Left renal pelvis (tissue), 4 donors: ENCODE measurements at regions not wholly inside any gene's neighbourhood (a gene's known extent, or its start where the extent isn't known, plus 50 kb on each side); places are given as distances from the start of the nearest gene placed in this dataset.
A peak's percentile ranks its signal among the peaks of the same experiment; 100 is the strongest.

ENCODE experiments used
- DNase-seq, 4 donors: peaks; one replicate each; pipeline ENCODE4 v3.0.0-alpha.2; 2013; ENCODE audit warnings: low read depth in 4 of 4, low spot score in 3 of 4

- DNase-seq, result no peak
Observed at GRCh38 chr11:82676483-82677094, 57.1 kb downstream of the FAM181B start.

DNA sequence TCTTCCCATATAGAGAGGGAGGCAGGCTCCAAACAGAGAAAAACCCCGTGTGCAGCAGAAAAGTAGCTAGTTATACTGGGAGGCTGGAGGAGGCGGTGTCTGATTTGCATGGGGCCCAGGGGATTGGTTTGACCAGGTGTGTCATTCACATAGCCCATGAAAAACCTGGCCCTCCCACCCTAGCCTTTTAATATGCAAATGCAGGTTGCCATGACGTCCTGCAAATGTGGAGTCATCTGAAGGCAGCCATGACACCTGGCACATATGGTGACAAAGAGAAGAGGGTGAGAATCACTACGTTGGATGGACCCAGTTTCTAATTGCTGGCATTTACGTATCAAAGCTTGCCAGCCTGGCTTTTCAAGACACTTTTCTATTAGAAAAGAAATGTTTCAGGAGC, 57.8 kb downstream of the FAM181B start:
- no peak for DNase-seq

GRCh38 chr11:82673631-82674030, 60.0 kb downstream of the FAM181B start:
- no peak for DNase-seq

DNA sequence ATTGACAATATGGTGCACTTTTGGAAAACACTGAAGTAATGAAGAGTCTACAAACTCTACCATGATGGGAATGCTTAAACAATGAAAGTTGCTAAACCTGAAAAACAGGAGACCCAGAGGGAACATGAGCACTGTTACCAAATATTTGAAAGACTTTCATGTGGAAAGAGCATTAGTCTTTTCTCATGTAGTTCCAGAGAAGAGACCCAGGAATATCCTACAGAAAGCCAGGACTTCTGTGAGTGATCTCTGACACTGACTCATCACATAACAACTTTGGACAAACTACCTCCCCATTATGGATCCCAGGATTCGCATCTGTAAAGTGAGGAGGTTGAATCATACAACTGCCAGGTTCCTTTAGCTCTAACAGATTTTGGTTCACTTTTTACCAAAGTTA, 62.2 kb downstream of the FAM181B start:
- DNase-seq, result no peak

GRCh38 chr11:82663535-82663934, 70.1 kb downstream of the FAM181B start:
- DNase-seq, result no peak

GRCh38 chr11:82653752-82654151, 79.9 kb downstream of the FAM181B start:
- DNase-seq, result no peak

GRCh38 chr11:82639251-82639650, 94.4 kb downstream of the FAM181B start:
- DNase-seq, result peak in 1 of 4 donors; percentile 10

DNA sequence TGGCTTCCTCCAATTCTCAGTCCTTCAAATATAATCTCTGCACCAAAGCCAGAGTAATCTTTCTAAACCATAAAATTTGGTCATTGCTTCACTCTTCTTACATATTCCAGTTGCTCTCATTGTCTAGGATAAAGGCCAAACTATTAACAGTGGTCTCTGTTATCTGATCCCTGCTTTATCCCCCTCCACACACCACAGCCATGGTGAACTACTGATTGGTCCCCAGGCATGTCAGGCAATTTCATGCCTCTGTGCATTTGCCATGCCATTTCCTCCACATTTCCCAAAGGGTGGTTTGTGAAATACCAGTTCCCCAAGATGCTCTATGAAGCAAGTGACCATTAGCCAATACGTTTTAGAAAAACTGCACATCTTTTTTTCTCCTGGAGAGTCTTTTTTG, 97.0 kb downstream of the FAM181B start:
- DNase-seq, result no peak

DNA sequence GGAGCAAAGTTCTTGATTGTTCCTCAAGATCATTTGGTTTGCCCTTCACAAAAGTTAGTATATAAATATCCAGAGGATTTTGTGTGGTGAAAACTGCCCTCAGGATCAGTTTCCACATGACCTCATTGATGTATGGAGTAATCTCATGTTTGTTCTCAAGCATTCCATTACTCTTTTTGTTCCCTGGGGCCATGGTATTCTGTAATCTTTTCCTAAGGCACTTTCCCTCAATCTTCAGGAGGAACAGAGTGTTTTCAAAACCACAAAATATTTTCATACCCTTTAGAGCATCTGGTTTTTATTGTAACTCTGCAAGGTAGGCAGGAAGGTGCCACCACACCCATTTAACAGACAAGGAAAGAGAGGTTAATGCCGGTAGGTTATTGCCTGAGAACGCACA, 99.6 kb downstream of the FAM181B start:
- no peak for DNase-seq

DNA sequence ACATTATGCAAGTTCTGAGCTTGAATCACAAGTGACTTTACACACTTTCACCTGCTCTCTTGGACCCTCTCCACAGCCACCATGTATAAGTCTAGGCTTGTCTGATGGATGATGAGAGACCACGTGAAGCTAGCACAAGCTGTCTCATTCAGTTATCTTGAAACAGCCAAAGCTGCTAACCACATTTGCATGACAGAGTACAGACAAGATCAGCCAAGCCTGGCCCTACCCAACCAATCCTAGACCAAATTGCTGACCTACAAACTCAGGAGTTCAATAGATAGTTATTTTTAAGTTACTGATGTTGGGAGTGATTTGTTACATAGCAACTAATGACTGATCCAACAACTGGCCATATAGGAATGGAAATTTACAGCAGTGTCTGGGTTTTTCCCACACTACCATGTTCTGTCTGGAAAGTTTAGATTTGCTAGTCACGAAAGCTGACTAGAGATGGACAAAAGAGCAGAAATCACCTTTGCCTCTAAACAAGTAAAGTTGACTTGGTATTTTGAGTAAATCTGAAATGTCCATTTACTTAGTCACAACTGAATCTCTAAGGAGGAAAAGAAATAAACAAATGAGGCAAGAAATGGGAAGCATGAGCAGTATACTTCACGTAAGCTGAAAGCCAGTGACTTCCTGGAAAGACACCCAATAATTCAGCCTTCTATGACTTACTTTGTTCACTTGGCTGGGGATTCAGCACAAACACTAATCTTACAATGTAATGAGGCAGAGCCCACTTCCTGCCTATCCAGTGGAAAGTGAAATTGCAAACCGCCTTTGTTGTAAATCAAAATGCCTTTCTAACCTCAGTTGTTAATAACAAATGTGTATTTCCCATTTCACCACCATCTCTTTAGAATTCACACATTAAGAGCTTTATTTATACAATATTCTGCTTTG, 101.7 kb downstream of the FAM181B start:
- peak in 2 of 4 donors; percentile 8 to 20 for DNase-seq

DNA sequence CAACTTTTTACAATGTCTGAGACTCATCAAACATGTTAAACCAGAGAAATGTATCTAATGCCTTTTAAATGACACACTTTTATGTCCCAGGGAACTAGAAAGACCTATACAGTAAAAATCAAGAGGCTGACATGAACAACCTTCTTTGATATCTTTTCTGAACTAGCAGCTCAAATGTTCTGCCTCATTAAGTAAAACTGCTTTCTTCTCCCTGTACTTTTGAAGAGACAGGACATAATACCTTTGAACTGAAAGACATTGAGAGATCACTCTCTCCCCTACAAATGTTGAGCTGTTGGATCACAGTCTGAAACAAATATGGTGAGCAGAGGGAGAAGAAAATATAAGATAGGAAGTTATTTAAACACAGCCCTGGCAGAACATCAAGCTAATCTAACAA, 123.0 kb downstream of the FAM181B start:
- no peak for DNase-seq

GRCh38 chr11:82606738-82607137, 126.9 kb downstream of the FAM181B start:
- DNase-seq, result no peak

- DNase-seq, result peak in 2 of 4 donors; percentile 22 to 33
Observed at GRCh38 chr11:82601711-82602110, 132.0 kb downstream of the FAM181B start.

DNA sequence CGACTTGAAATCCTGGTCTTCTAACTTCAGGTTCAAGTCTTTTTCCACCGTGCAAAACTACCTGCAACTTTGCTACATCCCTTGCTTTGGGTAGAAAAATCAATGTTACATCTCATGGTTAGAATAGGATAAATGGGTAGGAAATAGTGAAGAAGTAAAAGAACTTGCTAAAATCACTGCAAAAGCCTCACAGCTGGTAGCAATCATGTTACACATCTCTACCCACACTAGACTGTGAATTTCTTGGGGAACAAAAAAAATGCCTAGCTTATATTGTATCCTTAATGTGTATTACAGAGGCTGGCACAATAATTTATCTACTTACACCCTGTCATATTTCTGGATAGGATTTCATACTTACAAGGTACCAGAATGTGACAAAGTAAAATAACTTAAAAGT, 133.8 kb downstream of the FAM181B start:
- no peak for DNase-seq

DNA sequence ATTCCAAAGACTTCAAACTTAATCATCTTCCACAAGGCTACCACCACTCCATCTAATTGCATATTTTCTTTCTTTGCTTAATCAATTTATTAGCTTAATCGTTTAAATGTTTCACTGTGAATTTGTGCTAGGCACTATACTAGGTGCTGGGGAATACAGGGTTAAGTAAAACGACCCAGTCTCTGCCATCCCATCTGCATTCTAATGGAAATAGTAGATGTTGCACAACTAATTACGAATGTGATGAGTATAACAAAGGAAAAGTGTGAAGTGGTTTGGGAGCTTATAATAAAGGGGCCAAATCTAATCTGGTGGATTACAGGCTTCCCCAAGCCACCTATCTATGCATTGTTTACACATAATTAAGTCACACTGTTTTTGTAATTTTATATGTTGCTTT, 147.1 kb downstream of the FAM181B start:
- DNase-seq, result no peak

DNA sequence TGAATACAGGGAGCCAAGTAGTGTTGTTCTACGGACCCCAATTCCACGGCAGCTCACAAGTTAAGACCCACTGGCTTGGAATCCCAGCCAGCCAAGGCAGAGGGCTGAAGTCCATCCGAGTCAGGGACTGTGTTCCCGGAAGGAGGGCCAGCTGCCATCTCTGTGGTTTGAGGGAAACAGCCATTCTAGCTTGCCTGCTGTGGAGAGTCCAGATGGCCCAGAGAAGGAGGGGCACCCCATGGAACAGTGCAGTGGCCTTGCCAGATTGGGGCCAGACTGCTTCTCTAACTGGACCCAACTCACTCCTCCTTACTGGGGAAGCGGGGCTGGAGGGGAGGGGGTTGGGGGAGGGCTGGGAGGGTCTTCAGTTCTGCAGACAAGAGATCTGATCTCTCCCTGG, 156.4 kb downstream of the FAM181B start:
- DNase-seq, result no peak

DNA sequence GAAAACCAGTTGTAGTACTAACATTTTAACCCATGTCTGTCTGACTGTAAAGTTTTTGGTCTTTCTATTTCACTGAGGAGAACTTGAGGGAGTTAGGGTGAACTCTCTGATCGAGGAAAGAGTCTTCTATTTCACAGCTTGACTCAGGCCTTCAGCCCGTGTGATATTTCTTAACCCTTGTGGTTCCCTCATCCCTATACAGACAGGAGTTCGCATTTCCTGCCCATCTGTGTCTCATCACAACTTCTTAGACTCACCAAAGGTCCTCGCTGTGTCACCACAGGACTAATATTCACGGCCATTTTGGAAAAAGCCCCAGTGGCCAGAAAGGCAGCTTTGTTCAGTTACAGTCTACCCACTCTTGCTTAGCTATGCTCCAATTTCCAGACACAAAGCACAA, 172.8 kb downstream of the FAM181B start:
- no peak for DNase-seq

DNA sequence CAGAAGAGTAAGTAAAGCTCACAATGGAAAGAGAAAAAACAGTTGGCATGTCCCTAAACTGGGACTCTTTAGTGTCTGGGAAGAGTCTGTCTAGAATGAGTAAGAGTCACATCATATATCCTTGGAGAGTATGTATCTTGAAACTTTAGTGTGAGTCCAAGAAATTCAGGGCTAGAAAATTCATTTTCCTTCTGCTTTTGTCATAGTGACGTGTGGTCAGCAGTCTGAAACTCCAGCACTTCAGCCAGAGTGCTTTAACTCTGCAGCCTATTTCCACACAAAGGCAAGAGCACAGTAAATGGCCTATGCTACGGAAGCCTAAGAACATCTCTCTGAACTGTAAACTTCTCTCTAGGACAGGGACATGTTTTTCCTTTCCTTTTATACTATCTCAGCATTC, 174.1 kb downstream of the FAM181B start:
- no peak for DNase-seq

- DNase-seq, result no peak
Observed at GRCh38 chr11:82557274-82557673, 176.4 kb downstream of the FAM181B start.

GRCh38 chr11:82556210-82556609, 177.5 kb downstream of the FAM181B start:
- no peak for DNase-seq

- DNase-seq, result no peak
Observed at GRCh38 chr11:82546661-82547557, 186.8 kb downstream of the FAM181B start.
